ENCODE measurements at regions not wholly inside any gene's neighbourhood (a gene's known extent, or its start where the extent isn't known, plus 50 kb on each side); places are given as distances from the start of the nearest gene placed in this dataset.

DNA sequence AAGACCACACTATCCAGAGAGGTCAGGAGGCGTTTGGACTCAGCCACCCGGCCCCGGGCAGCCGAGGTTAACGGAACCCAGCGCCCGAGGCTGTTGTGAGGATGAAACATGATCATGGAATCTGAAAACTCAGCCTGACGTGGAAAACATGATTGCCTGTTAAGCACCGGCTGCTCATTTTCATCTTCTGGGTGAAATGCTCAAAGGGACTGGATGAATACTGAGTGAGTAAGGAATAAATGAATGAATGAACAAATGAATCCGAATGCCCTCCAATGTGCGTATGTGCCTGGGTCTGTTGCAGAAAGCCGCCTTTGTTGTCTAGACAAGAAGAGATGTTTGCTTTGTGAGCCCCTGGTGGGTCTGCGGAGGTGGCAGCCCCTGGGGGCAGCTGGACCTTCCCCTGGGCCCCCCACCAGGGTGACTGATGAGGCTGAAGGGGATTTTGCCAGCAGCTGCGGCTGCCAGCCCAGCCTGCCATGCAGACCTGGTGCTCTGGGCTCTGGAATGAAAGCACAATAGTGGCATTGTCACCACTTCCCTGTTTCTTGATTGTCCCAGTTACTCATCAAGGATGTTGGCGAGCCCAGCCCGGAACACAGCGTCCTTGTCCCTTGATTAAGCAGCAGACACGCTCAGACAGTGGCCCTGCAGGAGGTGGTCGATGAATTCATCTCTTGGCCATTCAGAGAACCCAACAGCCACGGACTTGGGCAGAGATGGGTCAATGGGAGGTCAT is 211.1 kb downstream of the ANKRD60 start:
- H3K4me3 ChIP-seq (ENCODE audit: low read depth, low read length), result no peak overlapping the region
- no peak for TF ChIP-seq POLR2A (IDR thresholded peaks at IDR 0.05; ENCODE audit: extremely low read depth, insufficient read length)
- TF ChIP-seq, protein P1, sequence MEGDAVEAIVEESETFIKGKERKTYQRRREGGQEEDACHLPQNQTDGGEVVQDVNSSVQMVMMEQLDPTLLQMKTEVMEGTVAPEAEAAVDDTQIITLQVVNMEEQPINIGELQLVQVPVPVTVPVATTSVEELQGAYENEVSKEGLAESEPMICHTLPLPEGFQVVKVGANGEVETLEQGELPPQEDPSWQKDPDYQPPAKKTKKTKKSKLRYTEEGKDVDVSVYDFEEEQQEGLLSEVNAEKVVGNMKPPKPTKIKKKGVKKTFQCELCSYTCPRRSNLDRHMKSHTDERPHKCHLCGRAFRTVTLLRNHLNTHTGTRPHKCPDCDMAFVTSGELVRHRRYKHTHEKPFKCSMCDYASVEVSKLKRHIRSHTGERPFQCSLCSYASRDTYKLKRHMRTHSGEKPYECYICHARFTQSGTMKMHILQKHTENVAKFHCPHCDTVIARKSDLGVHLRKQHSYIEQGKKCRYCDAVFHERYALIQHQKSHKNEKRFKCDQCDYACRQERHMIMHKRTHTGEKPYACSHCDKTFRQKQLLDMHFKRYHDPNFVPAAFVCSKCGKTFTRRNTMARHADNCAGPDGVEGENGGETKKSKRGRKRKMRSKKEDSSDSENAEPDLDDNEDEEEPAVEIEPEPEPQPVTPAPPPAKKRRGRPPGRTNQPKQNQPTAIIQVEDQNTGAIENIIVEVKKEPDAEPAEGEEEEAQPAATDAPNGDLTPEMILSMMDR (IDR thresholded peaks at IDR 0.05; ENCODE audit: low read depth, low read length), result no peak
- no peak for TF ChIP-seq MAX (IDR thresholded peaks at IDR 0.05; ENCODE audit: low read depth, low read length)
- TF ChIP-seq MYC (IDR thresholded peaks at IDR 0.05; ENCODE audit: low read depth, low read length), result no peak
- DNase-seq (ENCODE audit: low read depth), result peak; percentile 8

DNA sequence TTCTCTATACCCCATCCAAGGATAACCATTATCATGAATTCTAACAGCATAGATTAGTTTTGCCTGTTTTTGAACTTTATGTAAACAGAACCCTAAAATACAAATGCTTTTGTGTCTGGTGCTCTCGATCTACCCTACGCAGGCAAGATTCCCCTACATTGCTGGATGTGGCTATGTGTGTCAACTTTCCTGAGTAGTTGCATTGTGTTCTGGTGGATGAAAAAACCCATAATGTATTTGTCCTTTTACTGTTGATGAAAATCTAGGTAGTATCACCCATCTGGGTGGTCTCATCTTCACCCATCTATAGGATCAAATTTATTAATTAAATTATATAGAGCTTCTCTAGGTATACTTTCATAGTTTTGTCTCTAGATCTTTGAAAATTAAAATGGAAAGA is 211.7 kb downstream of the ANKRD60 start:
- no peak overlapping the region for H3K4me3 ChIP-seq (ENCODE audit: low read depth, low read length)
- DNase-seq (ENCODE audit: low read depth), result no peak
- TF ChIP-seq, protein P1 (IDR thresholded peaks at IDR 0.05; ENCODE audit: low read depth, low read length), result no peak
- TF ChIP-seq MAX (IDR thresholded peaks at IDR 0.05; ENCODE audit: low read depth, low read length) (no peak), MYC (IDR thresholded peaks at IDR 0.05; ENCODE audit: low read depth, low read length) (no peak), POLR2A (IDR thresholded peaks at IDR 0.05; ENCODE audit: extremely low read depth, insufficient read length) (no peak)

DNA sequence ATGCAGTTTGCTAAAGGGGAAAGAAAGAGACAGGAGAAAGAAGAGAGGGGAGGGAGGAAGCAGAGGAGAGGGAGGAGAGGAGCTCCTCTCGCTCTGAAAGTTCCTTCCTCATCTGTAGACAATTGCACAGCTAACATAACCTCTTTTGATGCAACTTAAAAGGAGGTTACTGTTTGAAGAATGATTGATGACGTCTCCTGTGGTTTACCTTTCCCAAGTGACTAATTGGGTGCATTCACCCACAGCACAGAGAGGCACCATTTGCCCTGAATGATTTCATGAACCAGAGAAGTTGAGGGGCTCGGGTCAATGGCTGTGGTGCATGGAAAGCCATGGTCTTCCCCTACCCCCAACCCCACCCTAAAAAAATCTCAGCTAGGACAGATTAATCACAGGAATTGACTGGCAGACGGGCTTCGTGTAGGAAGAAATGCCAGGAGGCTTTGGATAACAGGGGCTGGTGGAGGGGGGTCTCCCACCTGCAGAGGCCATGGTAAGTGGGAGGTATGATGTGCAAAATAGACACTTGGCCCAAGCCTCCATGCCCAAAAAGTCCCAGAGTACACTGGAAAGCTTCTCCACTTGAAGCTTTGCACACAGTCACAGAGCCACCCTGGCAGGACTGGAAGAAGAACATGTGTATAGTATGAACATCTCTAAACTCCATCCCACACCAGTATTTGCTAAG is 213.7 kb downstream of the ANKRD60 start:
- DNase-seq (ENCODE audit: low read depth), result no peak
- H3K4me3 ChIP-seq (ENCODE audit: low read depth, low read length), result no peak overlapping the region
- TF ChIP-seq, protein P1 (IDR thresholded peaks at IDR 0.05; ENCODE audit: low read depth, low read length), result no peak
- TF ChIP-seq MYC (IDR thresholded peaks at IDR 0.05; ENCODE audit: low read depth, low read length), result no peak
- no peak for TF ChIP-seq MAX (IDR thresholded peaks at IDR 0.05; ENCODE audit: low read depth, low read length)
- TF ChIP-seq POLR2A (IDR thresholded peaks at IDR 0.05; ENCODE audit: extremely low read depth, insufficient read length), result no peak

GRCh38 chr20:58012731-58013510 is 215.5 kb downstream of the ANKRD60 start:
- H3K4me3 ChIP-seq (ENCODE audit: low read depth, low read length), result no peak overlapping the region
- TF ChIP-seq, protein P1 (IDR thresholded peaks at IDR 0.05; ENCODE audit: low read depth, low read length), result no peak
- TF ChIP-seq POLR2A (IDR thresholded peaks at IDR 0.05; ENCODE audit: extremely low read depth, insufficient read length), result no peak
- no peak for TF ChIP-seq MYC (IDR thresholded peaks at IDR 0.05; ENCODE audit: low read depth, low read length)
- TF ChIP-seq MAX (IDR thresholded peaks at IDR 0.05; ENCODE audit: low read depth, low read length), result no peak
- no peak for DNase-seq (ENCODE audit: low read depth)

DNA sequence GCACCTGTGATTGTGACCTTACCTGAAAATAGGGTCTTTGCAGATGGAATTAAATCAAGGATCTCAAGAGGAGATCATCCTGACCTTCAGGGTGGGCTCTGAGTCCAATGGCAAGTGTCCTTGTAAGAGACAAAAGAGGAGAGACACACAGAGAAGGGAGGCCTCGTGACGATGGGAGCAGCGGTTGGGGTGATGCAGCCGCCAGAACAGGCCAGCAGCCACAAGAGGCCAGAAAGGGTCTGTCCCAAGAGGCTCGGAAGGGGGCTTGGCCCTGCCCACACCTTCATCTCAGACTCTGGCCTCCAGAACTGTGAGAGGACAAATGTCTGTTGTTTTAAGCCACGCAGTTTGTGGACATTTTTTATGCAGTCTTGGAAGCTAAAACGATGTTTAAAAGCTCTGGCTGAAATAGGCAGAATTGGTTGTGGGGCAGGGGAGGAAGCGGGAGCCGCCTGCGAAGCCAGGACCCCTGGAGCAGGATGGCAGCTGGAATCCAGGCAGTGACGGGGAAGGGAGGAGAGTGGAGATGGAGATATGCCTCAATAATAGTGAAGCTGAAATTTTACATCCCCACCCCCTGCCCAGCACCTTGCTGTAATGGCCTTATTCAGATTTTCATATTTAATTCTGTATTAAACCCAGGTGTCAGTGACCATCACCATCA is 216.4 kb downstream of the ANKRD60 start:
- DNase-seq (ENCODE audit: low read depth), result no peak
- H3K4me3 ChIP-seq (ENCODE audit: low read depth, low read length), result no peak overlapping the region
- TF ChIP-seq MYC (IDR thresholded peaks at IDR 0.05; ENCODE audit: low read depth, low read length), result no peak

Data from NB4 (cell line).